GM10266 (cell line): ENCODE measurements at regions not wholly inside any gene's neighbourhood (a gene's known extent, or its start where the extent isn't known, plus 50 kb on each side); places are given as distances from the start of the nearest gene placed in this dataset.

Experiments
- DNase-seq: peaks from one replicate; pipeline ENCODE4 v3.0.0; 2012; ENCODE audit errors: extremely low spot score
- TF ChIP-seq, protein P1 (sequence below): IDR thresholded peaks from 2 replicates; pipeline ENCODE4 v1.5.1; 2012; ENCODE audit warnings: mild to moderate bottlenecking, low read depth; ENCODE audit not compliant: control insufficient read depth, insufficient read depth; ENCODE audit errors: missing control alignments

DNA sequence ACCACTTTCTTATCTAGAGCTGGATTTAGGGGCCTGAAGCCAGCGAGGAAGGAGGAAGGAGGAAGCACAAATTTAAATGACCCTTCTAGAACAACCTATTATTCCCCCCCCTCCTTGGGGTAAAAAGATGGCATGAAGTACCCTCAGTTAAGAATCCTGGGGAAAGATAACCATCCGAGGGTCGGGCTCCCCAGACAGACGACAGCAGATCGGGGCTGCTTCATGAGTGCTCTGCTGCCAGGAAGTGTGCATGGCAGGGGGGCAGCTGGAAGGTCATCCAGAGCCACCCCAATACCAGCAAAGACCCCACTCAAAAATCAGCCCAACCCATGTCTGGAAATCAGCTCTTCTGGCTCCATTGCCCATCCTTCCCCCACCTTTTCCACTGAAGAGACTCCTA lies 207.5 kb downstream of the CTTN start:
- TF ChIP-seq, protein P1, sequence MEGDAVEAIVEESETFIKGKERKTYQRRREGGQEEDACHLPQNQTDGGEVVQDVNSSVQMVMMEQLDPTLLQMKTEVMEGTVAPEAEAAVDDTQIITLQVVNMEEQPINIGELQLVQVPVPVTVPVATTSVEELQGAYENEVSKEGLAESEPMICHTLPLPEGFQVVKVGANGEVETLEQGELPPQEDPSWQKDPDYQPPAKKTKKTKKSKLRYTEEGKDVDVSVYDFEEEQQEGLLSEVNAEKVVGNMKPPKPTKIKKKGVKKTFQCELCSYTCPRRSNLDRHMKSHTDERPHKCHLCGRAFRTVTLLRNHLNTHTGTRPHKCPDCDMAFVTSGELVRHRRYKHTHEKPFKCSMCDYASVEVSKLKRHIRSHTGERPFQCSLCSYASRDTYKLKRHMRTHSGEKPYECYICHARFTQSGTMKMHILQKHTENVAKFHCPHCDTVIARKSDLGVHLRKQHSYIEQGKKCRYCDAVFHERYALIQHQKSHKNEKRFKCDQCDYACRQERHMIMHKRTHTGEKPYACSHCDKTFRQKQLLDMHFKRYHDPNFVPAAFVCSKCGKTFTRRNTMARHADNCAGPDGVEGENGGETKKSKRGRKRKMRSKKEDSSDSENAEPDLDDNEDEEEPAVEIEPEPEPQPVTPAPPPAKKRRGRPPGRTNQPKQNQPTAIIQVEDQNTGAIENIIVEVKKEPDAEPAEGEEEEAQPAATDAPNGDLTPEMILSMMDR = no peak
- DNase-seq = no peak

DNA sequence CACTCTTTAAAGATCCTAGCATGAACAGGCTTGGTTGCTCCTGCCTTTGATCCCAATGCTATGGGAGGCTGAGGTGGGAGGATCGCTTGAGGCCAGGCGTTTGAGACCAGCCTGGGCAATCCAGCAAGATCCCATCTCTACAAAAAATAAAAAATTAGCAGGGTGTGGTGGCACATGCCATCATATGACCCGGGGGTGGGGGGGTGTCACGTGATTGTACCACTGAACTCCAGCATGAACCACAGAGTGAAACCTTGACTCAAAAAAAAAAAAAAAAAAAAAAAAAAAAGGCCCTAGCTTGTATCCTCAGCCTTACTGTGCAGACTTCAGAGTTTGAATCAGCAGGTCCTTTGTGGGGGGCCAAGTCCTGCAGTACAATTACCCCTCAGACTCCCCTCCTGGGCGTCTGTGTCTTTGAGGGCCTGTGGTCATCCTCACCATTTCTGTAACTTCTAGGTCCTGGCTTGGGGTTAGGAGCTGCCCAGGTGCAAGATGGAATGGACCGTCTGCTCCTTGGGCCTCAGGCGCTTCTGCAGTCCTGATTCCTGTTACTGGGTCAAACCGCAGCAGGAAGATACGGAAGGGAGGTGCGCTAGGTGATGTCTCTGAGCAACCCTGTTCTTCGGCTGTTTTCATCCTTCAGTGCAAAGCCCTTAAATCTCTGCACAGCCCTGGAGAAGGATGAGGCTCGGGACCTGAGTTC lies 208.1 kb downstream of the CTTN start:
- TF ChIP-seq, protein P1 = no peak
- DNase-seq = no peak

- DNase-seq = no peak
- TF ChIP-seq, protein P1 = no peak
Observed at GRCh38 chr11:70606951-70607330, 208.6 kb downstream of the CTTN start.

DNA sequence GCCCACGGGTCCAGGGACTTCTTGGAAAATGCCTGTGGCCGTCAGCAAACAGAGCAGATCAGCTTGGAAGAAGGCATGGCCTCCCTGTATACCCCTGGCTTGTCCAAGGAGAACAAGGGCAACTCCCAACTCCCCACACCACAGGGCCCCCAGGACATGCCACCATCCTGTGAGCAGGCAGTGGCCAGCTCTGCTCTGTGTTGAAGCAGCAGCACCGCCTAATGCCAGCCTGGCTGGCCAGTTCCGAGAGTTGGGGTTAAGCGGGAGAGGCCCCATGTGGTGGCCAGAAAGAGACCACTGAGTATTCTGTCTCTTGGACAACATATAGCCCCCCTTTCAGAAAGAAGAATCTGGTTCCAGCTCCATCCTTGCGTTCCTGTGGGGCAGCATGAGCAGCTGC lies 209.2 kb downstream of the CTTN start:
- TF ChIP-seq, protein P1 = no peak

GRCh38 chr11:70608568-70609470 lies 210.5 kb downstream of the CTTN start:
- no peak for DNase-seq
- TF ChIP-seq, protein P1 = no peak

More for the DNA sequence above, 209.2 kb downstream of the CTTN start:
- DNase-seq = no peak

DNA sequence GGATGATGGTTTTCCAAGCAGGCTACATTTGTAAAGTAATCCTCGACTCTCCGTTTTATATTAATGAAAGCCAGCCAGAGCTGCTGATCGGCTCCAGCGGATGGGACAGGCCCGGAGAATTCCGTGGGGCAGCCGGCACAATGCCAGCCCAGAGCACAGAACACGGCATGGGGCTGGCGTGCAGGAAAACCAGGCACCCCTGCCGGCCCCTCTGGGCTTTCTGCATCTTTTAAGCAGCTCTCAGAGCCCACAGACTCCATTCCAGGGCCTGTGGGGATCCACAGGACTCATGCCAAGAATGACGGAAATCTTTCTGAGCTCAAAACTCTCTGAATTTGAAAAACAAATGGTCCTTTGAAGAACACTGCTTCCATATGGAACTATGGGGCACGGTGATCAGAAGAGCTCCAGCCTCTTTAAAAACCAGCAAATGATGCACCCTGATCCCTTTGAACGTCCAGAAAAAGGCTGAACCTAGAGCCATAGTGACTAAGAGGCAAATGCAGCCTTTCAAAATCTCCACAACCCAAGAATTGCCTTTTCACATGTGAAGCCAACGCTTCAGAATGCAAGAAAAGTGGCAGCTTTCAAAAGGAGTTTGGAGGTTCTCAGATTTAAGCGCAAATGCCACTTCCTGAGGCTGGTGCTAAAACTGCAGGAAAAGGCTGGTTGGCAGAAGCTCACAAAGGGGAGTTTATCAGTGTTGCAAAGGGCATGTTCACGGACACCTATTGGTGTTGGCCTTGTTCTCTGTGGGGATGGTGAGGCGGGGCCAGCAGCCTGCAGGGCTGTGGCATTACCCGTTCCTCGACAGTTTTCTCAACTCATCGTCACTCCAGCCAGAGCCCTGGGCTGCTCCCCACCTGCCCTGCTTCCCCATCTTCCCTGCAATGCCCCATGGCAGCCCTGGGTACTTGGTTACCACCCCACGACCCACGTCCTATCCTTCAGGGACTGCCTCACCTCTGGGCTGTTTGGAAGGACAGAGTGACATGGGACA lies 212.5 kb downstream of the CTTN start:
- no peak for DNase-seq
- TF ChIP-seq, protein P1 = no peak
